ENCODE measurements at regions not wholly inside any gene's neighbourhood (a gene's known extent, or its start where the extent isn't known, plus 50 kb on each side); places are given as distances from the start of the nearest gene placed in this dataset.

- TF ChIP-seq POLR2A (IDR thresholded peaks at IDR 0.05; ENCODE audit: low read length), result no peak
- TF ChIP-seq GATA1 (IDR thresholded peaks at IDR 0.05; ENCODE audit: low read depth, low read length), result no peak
- no peak for DNase-seq
Observed at GRCh38 chr13:85653681-85654080, 145.5 kb downstream of the SLITRK6 start.

DNA sequence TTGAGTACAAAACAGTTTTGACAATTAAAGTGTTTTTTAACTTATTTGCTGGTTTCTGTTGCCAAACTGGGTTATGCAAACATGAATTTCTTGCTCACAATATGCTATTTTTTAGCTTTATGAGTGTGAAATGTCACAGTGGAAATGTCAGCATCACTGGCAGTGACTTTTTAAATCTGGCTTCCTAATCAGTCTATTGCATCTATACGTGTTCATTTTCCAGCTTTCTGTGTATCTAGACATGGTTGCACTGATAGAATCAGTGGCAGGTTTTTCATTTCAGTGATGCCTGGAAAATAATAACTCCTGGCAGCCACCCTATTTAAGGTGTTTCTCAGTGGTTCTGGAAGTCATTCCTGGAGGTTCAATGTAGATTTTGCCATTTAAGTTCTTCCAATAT is 146.7 kb downstream of the SLITRK6 start:
- DNase-seq, result no peak
- no peak for TF ChIP-seq GATA1 (IDR thresholded peaks at IDR 0.05; ENCODE audit: low read depth, low read length)
- TF ChIP-seq POLR2A (IDR thresholded peaks at IDR 0.05; ENCODE audit: low read length), result no peak

GRCh38 chr13:85651440-85651839 is 147.8 kb downstream of the SLITRK6 start:
- no peak for DNase-seq
- TF ChIP-seq GATA1 (IDR thresholded peaks at IDR 0.05; ENCODE audit: low read depth, low read length), result no peak
- TF ChIP-seq POLR2A (IDR thresholded peaks at IDR 0.05; ENCODE audit: low read length), result no peak

DNA sequence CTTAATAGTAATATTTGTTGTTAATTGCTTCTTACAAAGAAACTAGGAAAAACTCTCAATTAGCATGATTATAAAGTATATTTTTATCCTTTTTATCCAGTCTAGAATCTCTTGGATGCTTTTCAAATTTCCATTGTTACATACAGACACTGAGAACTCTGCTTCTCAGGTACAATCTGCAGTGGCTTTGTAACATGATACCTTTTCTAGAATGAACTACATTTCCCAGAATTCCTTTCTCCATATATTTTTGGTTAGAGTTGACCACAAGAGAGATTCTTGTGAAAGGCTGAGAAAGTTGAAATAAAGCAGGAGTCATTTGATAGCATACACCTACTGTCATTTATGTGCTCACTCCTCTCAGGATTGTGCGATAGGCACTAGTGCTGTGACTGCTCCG is 148.6 kb downstream of the SLITRK6 start:
- TF ChIP-seq GATA1 (IDR thresholded peaks at IDR 0.05; ENCODE audit: low read depth, low read length), result no peak
- TF ChIP-seq POLR2A (IDR thresholded peaks at IDR 0.05; ENCODE audit: low read length), result no peak
- DNase-seq, result no peak

- TF ChIP-seq GATA1 (IDR thresholded peaks at IDR 0.05; ENCODE audit: low read depth, low read length), result no peak
- TF ChIP-seq POLR2A (IDR thresholded peaks at IDR 0.05; ENCODE audit: low read length), result no peak
- DNase-seq, result no peak
Observed at GRCh38 chr13:85640727-85641126, 158.5 kb downstream of the SLITRK6 start.

- DNase-seq, result no peak
Observed at GRCh38 chr13:85638815-85639393, 160.3 kb downstream of the SLITRK6 start.

GRCh38 chr13:85638265-85638664 is 161.0 kb downstream of the SLITRK6 start:
- no peak for DNase-seq
- TF ChIP-seq GATA1 (IDR thresholded peaks at IDR 0.05; ENCODE audit: low read depth, low read length) (no peak), POLR2A (IDR thresholded peaks at IDR 0.05; ENCODE audit: low read length) (no peak)

More at GRCh38 chr13:85638815-85639393, 160.3 kb downstream of the SLITRK6 start:
- TF ChIP-seq POLR2A (IDR thresholded peaks at IDR 0.05; ENCODE audit: low read length) (no peak), GATA1 (IDR thresholded peaks at IDR 0.05; ENCODE audit: low read depth, low read length) (no peak)

GRCh38 chr13:85632526-85633195 is 166.6 kb downstream of the SLITRK6 start:
- no peak for DNase-seq
- no peak for TF ChIP-seq GATA1 (IDR thresholded peaks at IDR 0.05; ENCODE audit: low read depth, low read length)
- TF ChIP-seq POLR2A (IDR thresholded peaks at IDR 0.05; ENCODE audit: low read length), result no peak

GRCh38 chr13:85631801-85632200 is 167.4 kb downstream of the SLITRK6 start:
- TF ChIP-seq POLR2A (IDR thresholded peaks at IDR 0.05; ENCODE audit: low read length) (no peak), GATA1 (IDR thresholded peaks at IDR 0.05; ENCODE audit: low read depth, low read length) (no peak)
- no peak for DNase-seq

- no peak for TF ChIP-seq POLR2A (IDR thresholded peaks at IDR 0.05; ENCODE audit: low read length)
- no peak for TF ChIP-seq GATA1 (IDR thresholded peaks at IDR 0.05; ENCODE audit: low read depth, low read length)
- DNase-seq, result no peak
Observed at GRCh38 chr13:85626603-85627002, 172.6 kb downstream of the SLITRK6 start.

DNA sequence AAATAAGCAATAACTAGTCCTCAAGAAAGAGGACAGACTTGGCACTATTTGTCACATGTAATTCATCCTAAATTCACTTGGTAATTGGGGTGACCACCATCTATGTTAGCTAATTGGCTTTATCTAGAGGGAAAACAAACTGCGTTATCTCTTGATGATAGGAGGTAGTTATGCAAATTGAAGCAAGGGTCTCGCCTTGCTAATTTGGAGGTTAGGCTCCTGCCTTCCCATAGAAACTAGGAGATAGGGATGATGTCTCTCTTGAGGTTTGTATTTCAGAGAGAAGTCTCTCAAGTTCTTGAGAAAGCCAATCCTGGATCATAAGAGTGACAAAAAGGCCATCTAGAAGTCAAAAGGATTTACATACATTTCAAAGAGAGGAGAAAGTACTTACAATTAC is 179.9 kb downstream of the SLITRK6 start:
- TF ChIP-seq POLR2A (IDR thresholded peaks at IDR 0.05; ENCODE audit: low read length), result no peak
- no peak for TF ChIP-seq GATA1 (IDR thresholded peaks at IDR 0.05; ENCODE audit: low read depth, low read length)
- no peak for DNase-seq

DNA sequence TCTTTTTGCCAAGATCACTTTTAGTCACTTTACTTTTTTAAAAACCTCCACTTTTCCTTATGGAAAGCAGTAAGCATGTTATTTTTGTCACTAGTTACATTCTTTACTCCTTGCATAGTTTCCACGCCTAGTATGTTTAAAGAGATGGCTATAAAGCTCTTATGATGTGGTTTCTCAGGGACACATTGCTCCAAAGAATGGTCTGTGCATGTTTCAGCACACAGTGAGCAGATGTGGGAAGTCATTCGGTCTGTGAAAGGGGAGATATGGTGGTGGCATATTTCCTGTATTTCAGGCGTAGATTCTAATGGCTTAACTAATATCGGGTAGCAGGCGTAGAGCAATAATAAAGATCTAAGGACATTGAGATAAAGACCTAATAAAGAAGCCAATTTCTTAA is 180.7 kb downstream of the SLITRK6 start:
- TF ChIP-seq POLR2A (IDR thresholded peaks at IDR 0.05; ENCODE audit: low read length) (no peak), GATA1 (IDR thresholded peaks at IDR 0.05; ENCODE audit: low read depth, low read length) (no peak)
- no peak for DNase-seq

DNA sequence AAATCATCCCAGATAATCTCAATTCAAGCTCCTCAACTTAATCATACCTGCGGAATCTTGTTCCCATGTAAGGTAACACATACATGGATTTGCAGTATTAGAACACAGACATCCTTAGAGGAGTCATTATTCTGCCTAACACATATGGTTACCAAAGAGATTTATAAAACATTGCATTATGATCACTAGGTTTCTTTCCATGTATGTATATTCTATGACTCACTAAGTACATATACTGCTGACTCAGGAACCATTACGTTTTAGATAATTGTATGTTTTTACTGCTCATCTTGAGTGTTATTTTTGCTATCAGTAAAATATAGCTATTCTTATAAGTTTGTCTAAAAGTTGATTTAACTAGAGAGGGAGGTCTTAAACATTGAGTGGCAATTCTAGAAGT is 182.9 kb downstream of the SLITRK6 start:
- no peak for DNase-seq
- TF ChIP-seq POLR2A (IDR thresholded peaks at IDR 0.05; ENCODE audit: low read length) (no peak), GATA1 (IDR thresholded peaks at IDR 0.05; ENCODE audit: low read depth, low read length) (no peak)

- TF ChIP-seq POLR2A (IDR thresholded peaks at IDR 0.05; ENCODE audit: low read length) (no peak), GATA1 (IDR thresholded peaks at IDR 0.05; ENCODE audit: low read depth, low read length) (no peak)
- no peak for DNase-seq
Observed at GRCh38 chr13:85615031-85615430, 184.2 kb downstream of the SLITRK6 start.

DNA sequence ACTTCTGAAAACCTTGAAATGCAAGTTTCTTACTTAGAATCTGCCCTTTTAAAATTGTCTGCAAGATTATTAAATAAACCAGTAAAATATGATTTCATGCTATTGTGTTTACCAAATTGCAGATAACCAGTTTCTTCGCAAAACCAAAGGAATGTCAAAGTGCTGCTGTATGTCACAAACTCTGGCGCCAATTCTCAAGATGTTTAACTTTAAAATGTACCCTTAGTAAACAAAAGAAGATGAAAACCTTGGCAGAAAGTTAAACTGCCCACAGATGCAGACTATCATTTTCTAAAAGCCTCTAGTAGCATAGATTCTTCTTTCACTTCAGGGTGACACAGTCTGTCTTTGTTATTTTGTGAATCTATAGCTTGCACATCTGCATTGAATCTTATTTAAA is 189.2 kb downstream of the SLITRK6 start:
- TF ChIP-seq POLR2A (IDR thresholded peaks at IDR 0.05; ENCODE audit: low read length), result no peak
- TF ChIP-seq GATA1 (IDR thresholded peaks at IDR 0.05; ENCODE audit: low read depth, low read length), result no peak
- DNase-seq, result no peak

All from erythroblast (primary cell).